Neuronal stem cell (in vitro differentiated cells): ENCODE measurements at regions not wholly inside any gene's neighbourhood (a gene's known extent, or its start where the extent isn't known, plus 50 kb on each side); places are given as distances from the start of the nearest gene placed in this dataset.

Source experiments
- DNase-seq: peaks from one replicate; pipeline ENCODE4 v3.0.0-alpha.2; 2013; ENCODE audit warnings: low spot score
- H2AFZ ChIP-seq: one replicate; pipeline ENCODE4 v1.6.1; 2013; ENCODE audit warnings: mild to moderate bottlenecking, low read length, inconsistent platforms
- H2AK5ac ChIP-seq: 2 replicates; pipeline ENCODE4 v1.6.1; 2013; ENCODE audit warnings: low read depth, mild to moderate bottlenecking, inconsistent platforms, low read length, moderate library complexity, mixed read lengths
- H2BK120ac ChIP-seq: 2 replicates; pipeline ENCODE4 v1.6.1; 2013; ENCODE audit warnings: low read depth, mild to moderate bottlenecking, inconsistent platforms, low read length, moderate library complexity, mixed read lengths
- H2BK12ac ChIP-seq: one replicate; pipeline ENCODE4 v1.6.1; 2013; ENCODE audit warnings: low read length, inconsistent platforms
- H2BK15ac ChIP-seq: 2 replicates; pipeline ENCODE4 v1.6.1; 2013; ENCODE audit warnings: mild to moderate bottlenecking, low read length, inconsistent platforms, mixed read lengths
- H2BK5ac ChIP-seq: one replicate; pipeline ENCODE4 v1.6.1; 2013; ENCODE audit warnings: inconsistent platforms, mild to moderate bottlenecking, low read length, moderate library complexity
- H3K14ac ChIP-seq: one replicate; pipeline ENCODE4 v1.6.1; 2013; ENCODE audit warnings: low read length, inconsistent platforms
- H3K18ac ChIP-seq: 2 replicates; pipeline ENCODE4 v1.6.1; 2013; ENCODE audit warnings: low read length, inconsistent platforms
- H3K23ac ChIP-seq: 2 replicates; pipeline ENCODE4 v1.6.1; 2013; ENCODE audit warnings: low read depth, mild to moderate bottlenecking, mixed read lengths, low read length, inconsistent platforms; ENCODE audit not compliant: poor library complexity
- H3K27ac ChIP-seq: replicated peaks from 3 replicates; pipeline ENCODE4 v1.5.1; 2013; ENCODE audit warnings: low read length, inconsistent platforms
- H3K27me3 ChIP-seq, 3 experiments: 2 replicates each; pipeline ENCODE4 v1.6.1; 2013; ENCODE audit warnings: low read length in 3 of 3, mild to moderate bottlenecking in 2 of 3, inconsistent platforms in 1 of 3, low read depth in 1 of 3, mixed read lengths in 1 of 3, moderate library complexity in 1 of 3; ENCODE audit not compliant: control insufficient read depth in 3 of 3, insufficient read depth in 3 of 3
- H3K36me3 ChIP-seq, 2 donors: replicated peaks in 1 of 2; 2 replicates each; pipeline ENCODE4 v1.6.1; 2013; ENCODE audit warnings: low read length in 2 of 2; ENCODE audit not compliant: control insufficient read depth in 2 of 2, insufficient read depth in 2 of 2
- H3K4ac ChIP-seq: 2 replicates; pipeline ENCODE4 v1.6.1; 2013; ENCODE audit warnings: inconsistent platforms, mild to moderate bottlenecking, low read length, moderate library complexity
- H3K4me1 ChIP-seq, 2 donors: 1 replicate in 1 of 2; 2 replicates in 1 of 2; pipeline ENCODE4 v1.6.1; 2013; ENCODE audit warnings: low read length in 2 of 2, low read depth in 1 of 2; ENCODE audit not compliant: control insufficient read depth in 2 of 2, insufficient read depth in 1 of 2
- H3K4me2 ChIP-seq: one replicate; pipeline ENCODE4 v1.6.1; 2013; ENCODE audit warnings: mild to moderate bottlenecking, low read length, inconsistent platforms; ENCODE audit not compliant: insufficient read depth, poor library complexity, severe bottlenecking
- H3K4me3 ChIP-seq, 2 donors: 2 replicates each; pipeline ENCODE4 v1.5.1; 2013; ENCODE audit warnings: low read length in 2 of 2, mild to moderate bottlenecking in 2 of 2, inconsistent platforms in 1 of 2, moderate library complexity in 1 of 2
- H3K79me1 ChIP-seq: one replicate; pipeline ENCODE4 v1.6.1; 2013; ENCODE audit warnings: low read depth, mild to moderate bottlenecking, inconsistent platforms, low read length, moderate library complexity
- H3K9ac ChIP-seq: one replicate; pipeline ENCODE4 v1.6.1; 2013; ENCODE audit warnings: mild to moderate bottlenecking, low read depth, low read length, inconsistent platforms; ENCODE audit not compliant: poor library complexity
- H3K9me3 ChIP-seq, 2 donors: replicated peaks in 1 of 2; 2 replicates each; pipeline versions ENCODE3 to v1.6.1; 2013; ENCODE audit warnings: low read length in 2 of 2, mild to moderate bottlenecking in 2 of 2, inconsistent platforms in 1 of 2, low read depth in 1 of 2, mixed read lengths in 1 of 2, moderate library complexity in 1 of 2; ENCODE audit not compliant: control insufficient read depth in 2 of 2, insufficient read depth in 1 of 2
- H4K8ac ChIP-seq: one replicate; pipeline ENCODE4 v1.6.1; 2013; ENCODE audit warnings: low read depth, mild to moderate bottlenecking, inconsistent platforms, low read length, moderate library complexity
- H4K91ac ChIP-seq: one replicate; pipeline ENCODE4 v1.6.1; 2013; ENCODE audit warnings: low read length, low read depth, mild to moderate bottlenecking, inconsistent platforms; ENCODE audit not compliant: poor library complexity
- whole genome bisulfite sequencing, 2 donors: extraction: QIAGEN DNeasy Blood & Tissue Kit; methylation state at CpG; one replicate each; pipeline ENCODE4 v1.1.7; 2013; ENCODE audit warnings: missing lambda C conversion rate in 2 of 2, mixed read lengths in 1 of 2; ENCODE audit not compliant: insufficient read length in 2 of 2, insufficient replicate concordance in 1 of 2; ENCODE audit errors: extremely low coverage in 2 of 2; 5-methylcytosine and 5-hydroxymethylcytosine counted together

- H3K9me3 ChIP-seq: no peaks in the 10 kb centered on the region
- no peak overlapping the region for H4K8ac ChIP-seq
- H3K4me3 ChIP-seq: no peak overlapping the region
- no peak overlapping the region for H2AFZ ChIP-seq
- H2BK15ac ChIP-seq: no peak overlapping the region
- DNase-seq: no peak
- no peak overlapping the region for H3K4ac ChIP-seq
- peaks cover 0 to 3% (median 0%) of the 10 kb centered on the region in 3 experiments for H3K27me3 ChIP-seq
- H3K27ac ChIP-seq: no peak overlapping the region
- no peaks in the 10 kb centered on the region for H3K36me3 ChIP-seq
- no peak overlapping the region for H4K91ac ChIP-seq
- H3K18ac ChIP-seq: peak overlapping the region; percentile 4
- H3K9ac ChIP-seq: no peak overlapping the region
- H2BK12ac ChIP-seq: no peak overlapping the region
- H3K4me1 ChIP-seq: peaks cover 0 to 14% of the 10 kb centered on the region in 2 donors
- no CpG with 5 or more reads among the region's 4 CpGs for WGBS, 2 donors
- no peak overlapping the region for H2AK5ac ChIP-seq
- no peak overlapping the region for H3K14ac ChIP-seq
- no peak overlapping the region for H3K4me2 ChIP-seq
- H3K79me1 ChIP-seq: no peaks in the 10 kb centered on the region
- H3K23ac ChIP-seq: no peak overlapping the region
- H2BK120ac ChIP-seq: no peak overlapping the region
- H2BK5ac ChIP-seq: no peak overlapping the region
Measured at GRCh38 chr15:70495991-70496599, 267.3 kb downstream of the UACA start.

- H3K9me3 ChIP-seq: no peaks in the 10 kb centered on the region
- no peaks in the 10 kb centered on the region for H3K79me1 ChIP-seq
- H2BK15ac ChIP-seq: peak overlapping the region; percentile 8
- H4K91ac ChIP-seq: no peak overlapping the region
- peaks cover 0 to 3% (median 0%) of the 10 kb centered on the region in 3 experiments for H3K27me3 ChIP-seq
- H3K23ac ChIP-seq: peak overlapping the region; percentile 13
- H2BK12ac ChIP-seq: no peak overlapping the region
- no peak for DNase-seq
- no peak overlapping the region for H2BK120ac ChIP-seq
- H2AFZ ChIP-seq: no peak overlapping the region
- no peak overlapping the region for H3K27ac ChIP-seq
- no peak overlapping the region for H3K4me3 ChIP-seq
- peaks cover 0 to 14% of the 10 kb centered on the region in 2 donors for H3K4me1 ChIP-seq
- no peak overlapping the region for H3K9ac ChIP-seq
- peak overlapping the region; percentile 50 for H2BK5ac ChIP-seq
- no peak overlapping the region for H4K8ac ChIP-seq
- no peak overlapping the region for H3K14ac ChIP-seq
- no peak overlapping the region for H3K4ac ChIP-seq
- no peaks in the 10 kb centered on the region for H3K36me3 ChIP-seq
- no peak overlapping the region for H3K4me2 ChIP-seq
- WGBS, 2 donors: no CpG with 5 or more reads among the region's 8 CpGs
- H3K18ac ChIP-seq: peak overlapping the region; percentile 76
- peak overlapping the region; percentile 17 for H2AK5ac ChIP-seq
Measured at GRCh38 chr15:70494852-70495571, 268.3 kb downstream of the UACA start.

- Histone ChIP-seq H3K9ac (peak overlapping the region; percentile 18), H3K23ac (no peak overlapping the region), H2BK120ac (no peak overlapping the region), H3K4me3 (no peak overlapping the region), H3K14ac (no peak overlapping the region), H2AFZ (no peak overlapping the region), H3K4ac (no peak overlapping the region), H3K27me3 (no peaks in the 10 kb centered on the region), H2BK15ac (peak overlapping the region; percentile 8), H3K79me1 (no peaks in the 10 kb centered on the region), H4K8ac (no peak overlapping the region), H3K27ac (no peak overlapping the region), H2BK12ac (no peak overlapping the region), H3K4me1 (peaks cover 0 to 14% of the 10 kb centered on the region in 2 donors), H2AK5ac (peak overlapping the region; percentile 17), H3K4me2 (no peak overlapping the region), H3K9me3 (no peaks in the 10 kb centered on the region), H3K36me3 (no peaks in the 10 kb centered on the region), H3K18ac (peak overlapping the region; percentile 76), H4K91ac (no peak overlapping the region), H2BK5ac (peak overlapping the region; percentile 50)
- no CpG with 5 or more reads among the region's 4 CpGs for WGBS, 2 donors
- no peak for DNase-seq
Measured at GRCh38 chr15:70494517-70494851, 268.9 kb downstream of the UACA start.

GRCh38 chr15:70493787-70494516 lies 269.4 kb downstream of the UACA start:
- no peak overlapping the region for H3K4me3 ChIP-seq
- H2BK5ac ChIP-seq: no peak overlapping the region
- no peak overlapping the region for H3K27ac ChIP-seq

More at GRCh38 chr15:70493787-70494516, 269.4 kb downstream of the UACA start:
- Histone ChIP-seq H3K23ac (no peak overlapping the region), H3K14ac (no peak overlapping the region), H4K91ac (peak overlapping the region; percentile 15), H3K4me1 (peaks cover 0 to 14% of the 10 kb centered on the region in 2 donors), H2BK12ac (no peak overlapping the region), H3K18ac (peak overlapping the region; percentile 5), H4K8ac (no peak overlapping the region), H3K4me2 (no peak overlapping the region), H2AFZ (no peak overlapping the region), H3K79me1 (no peaks in the 10 kb centered on the region), H3K36me3 (no peaks in the 10 kb centered on the region), H3K9ac (no peak overlapping the region), H3K4ac (no peak overlapping the region), H2BK120ac (no peak overlapping the region), H2BK15ac (peak overlapping the region; percentile 10), H3K9me3 (no peaks in the 10 kb centered on the region), H3K27me3 (no peaks in the 10 kb centered on the region), H2AK5ac (peak overlapping the region; percentile 8)
- no peak for DNase-seq
- no CpG with 5 or more reads among the region's 13 CpGs for WGBS, 2 donors
